HEK293 (cell line): ENCODE measurements at regions not wholly inside any gene's neighbourhood (a gene's known extent, or its start where the extent isn't known, plus 50 kb on each side); places are given as distances from the start of the nearest gene placed in this dataset.

Experiments
- CTCF ChIA-PET: fragments of 350-600 bp; formaldehyde crosslinking; extraction: SDS; loops from one replicate; lab custom pipeline; 2021; ENCODE audit warnings: antibody characterized with exemption; lab: Yijun Ruan, JAX
- POLR2A ChIA-PET: fragments of 300-600 bp; formaldehyde crosslinking; extraction: SDS; loops from one replicate; lab custom pipeline; 2020; ENCODE audit warnings: antibody characterized with exemption, inconsistent platforms; lab: Yijun Ruan, JAX
- H3K27ac ChIP-seq: fragments of 200-500 bp; sonication (Bioruptor generic); 2 replicates; pipeline ENCODE4 v1.5.1; 2014; ENCODE audit warnings: low read depth, low read length, control low read depth, inconsistent platforms; ENCODE audit errors: extremely low read depth
- H3K36me3 ChIP-seq, 2 experiments: fragments of 200-500 bp in 1 of 2; sonication (Bioruptor generic) in 1 of 2; 1 replicate in 1 of 2; 2 replicates in 1 of 2; pipeline ENCODE4 v1.5.1; 2014 to 2017; ENCODE audit warnings: inconsistent platforms in 2 of 2, low read length in 2 of 2; ENCODE audit not compliant: control insufficient read depth in 2 of 2, insufficient read depth in 1 of 2
- H3K4me1 ChIP-seq: fragments of 200-500 bp; sonication (Bioruptor generic); 2 replicates; pipeline ENCODE4 v1.5.1; 2014; ENCODE audit warnings: mild to moderate bottlenecking, low read length, inconsistent platforms; ENCODE audit not compliant: control insufficient read depth, insufficient read depth
- H3K4me3 ChIP-seq: 2 replicates; pipeline ENCODE4 v1.5.1; 2011; ENCODE audit warnings: low read depth, mild to moderate bottlenecking, control low read depth, low read length, moderate library complexity
- H3K9me3 ChIP-seq: fragments of 200-500 bp; sonication (Bioruptor generic); 2 replicates; pipeline ENCODE4 v1.5.1; 2014; ENCODE audit warnings: low read depth, low read length, inconsistent platforms; ENCODE audit not compliant: control insufficient read depth, insufficient read depth
- GFI1B ChIP-seq: fragments of 450-650 bp; formaldehyde crosslinking; IDR thresholded peaks from 2 replicates; pipeline ENCODE4 v1.5.1; 2016; ENCODE audit warnings: missing biosample characterization, missing genetic modification characterization
- OSR2 ChIP-seq: fragments of 450-650 bp; formaldehyde crosslinking; IDR thresholded peaks from 2 replicates; pipeline ENCODE4 v1.5.1; 2016; ENCODE audit warnings: missing biosample characterization, missing genetic modification characterization
- ZNF239 ChIP-seq: fragments of 450-650 bp; formaldehyde crosslinking; IDR thresholded peaks from 2 replicates; pipeline ENCODE4 v1.5.1; 2016; ENCODE audit warnings: missing biosample characterization, missing genetic modification characterization
- ZNF266 ChIP-seq: fragments of 450-650 bp; formaldehyde crosslinking; IDR thresholded peaks from 2 replicates; pipeline ENCODE4 v1.5.1; 2016; ENCODE audit warnings: missing biosample characterization, missing genetic modification characterization, low read depth
- ZNF521 ChIP-seq: fragments of 450-650 bp; formaldehyde crosslinking; IDR thresholded peaks from 2 replicates; pipeline ENCODE4 v1.5.1; 2017; ENCODE audit warnings: missing biosample characterization, mild to moderate bottlenecking, missing genetic modification characterization
- ZNF654 ChIP-seq: fragments of 450-650 bp; formaldehyde crosslinking; IDR thresholded peaks from 2 replicates; pipeline ENCODE4 v1.5.1; 2016; ENCODE audit warnings: low read depth, missing biosample characterization, missing genetic modification characterization
- TF ChIP-seq, protein P1 (sequence below): fragments of 450-650 bp; IDR thresholded peaks from 2 replicates; pipeline ENCODE4 v1.5.1; 2018; ENCODE audit warnings: missing biosample characterization, mild to moderate bottlenecking, missing genetic modification characterization
- TF ChIP-seq, protein P2 (sequence below): fragments of 450-650 bp; formaldehyde crosslinking; conservative IDR thresholded peaks from 2 replicates; pipeline ENCODE4 v1.5.1; 2016; ENCODE audit warnings: low read depth, missing biosample characterization, missing genetic modification characterization
- TF ChIP-seq, protein P3 (sequence below): fragments of 450-650 bp; formaldehyde crosslinking; IDR thresholded peaks from 2 replicates; pipeline ENCODE4 v1.5.1; 2017; ENCODE audit warnings: missing biosample characterization, mild to moderate bottlenecking, missing genetic modification characterization, moderate library complexity
- TF ChIP-seq, protein P4 (sequence below): fragments of 450-650 bp; formaldehyde crosslinking; IDR thresholded peaks from 2 replicates; pipeline ENCODE4 v1.5.1; 2016; ENCODE audit warnings: missing biosample characterization, missing genetic modification characterization
- TF ChIP-seq, protein P5 (sequence below): fragments of 450-650 bp; formaldehyde crosslinking; IDR thresholded peaks from 2 replicates; pipeline ENCODE4 v1.5.1; 2016; ENCODE audit warnings: missing biosample characterization, missing genetic modification characterization

DNA sequence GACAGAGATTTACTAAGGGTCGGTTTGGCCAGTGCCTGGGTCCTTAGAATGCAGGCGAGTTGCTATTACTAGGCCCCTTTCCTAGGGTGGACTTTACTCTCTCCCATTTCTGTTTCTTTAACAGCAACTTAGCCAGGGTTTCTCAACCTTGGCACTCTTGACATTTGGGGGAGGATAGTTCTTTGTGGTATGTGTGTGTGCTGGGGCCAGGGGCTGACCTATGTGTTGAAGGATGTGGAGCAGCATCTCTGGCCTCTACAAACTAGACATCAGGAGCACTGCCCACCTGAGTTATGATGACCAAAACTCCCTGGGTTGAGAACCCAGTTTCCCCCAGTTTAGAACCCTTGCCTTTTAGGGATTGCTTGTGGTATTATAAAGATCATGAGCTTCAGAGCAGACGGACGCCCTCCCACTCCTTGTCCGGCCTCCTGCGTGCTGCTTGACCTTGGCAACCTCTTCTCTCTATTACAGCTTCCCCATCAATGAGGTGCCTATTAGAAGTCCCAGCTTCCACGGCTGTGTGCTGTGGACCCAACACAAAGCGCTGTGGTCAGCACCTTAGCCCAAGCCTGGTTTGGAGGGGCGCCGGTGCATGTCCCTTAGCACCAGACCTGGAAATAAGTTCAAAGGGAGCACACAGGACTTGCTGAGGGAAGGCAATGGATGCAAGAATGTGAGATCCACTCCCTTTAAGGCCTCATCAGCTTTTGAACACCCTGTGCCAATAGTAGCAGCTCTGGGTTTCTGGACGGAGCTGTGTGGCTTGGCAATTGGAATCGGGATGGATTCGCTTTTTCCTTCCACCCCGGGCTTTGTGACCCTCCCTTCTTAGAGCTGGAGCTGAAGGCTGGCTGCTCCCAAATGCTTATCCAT lies 239.2 kb upstream of the MAF start:
- TF ChIP-seq ZNF266 (no peak), OSR2 (tag by site-specific recombination) (no peak), ZNF654 (no peak), ZNF239 (tag by site-specific recombination) (no peak)
- TF ChIP-seq, protein P1, sequence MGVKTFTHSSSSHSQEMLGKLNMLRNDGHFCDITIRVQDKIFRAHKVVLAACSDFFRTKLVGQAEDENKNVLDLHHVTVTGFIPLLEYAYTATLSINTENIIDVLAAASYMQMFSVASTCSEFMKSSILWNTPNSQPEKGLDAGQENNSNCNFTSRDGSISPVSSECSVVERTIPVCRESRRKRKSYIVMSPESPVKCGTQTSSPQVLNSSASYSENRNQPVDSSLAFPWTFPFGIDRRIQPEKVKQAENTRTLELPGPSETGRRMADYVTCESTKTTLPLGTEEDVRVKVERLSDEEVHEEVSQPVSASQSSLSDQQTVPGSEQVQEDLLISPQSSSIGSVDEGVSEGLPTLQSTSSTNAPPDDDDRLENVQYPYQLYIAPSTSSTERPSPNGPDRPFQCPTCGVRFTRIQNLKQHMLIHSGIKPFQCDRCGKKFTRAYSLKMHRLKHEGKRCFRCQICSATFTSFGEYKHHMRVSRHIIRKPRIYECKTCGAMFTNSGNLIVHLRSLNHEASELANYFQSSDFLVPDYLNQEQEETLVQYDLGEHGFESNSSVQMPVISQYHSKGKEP (tag by site-specific recombination): no peak
- TF ChIP-seq, protein P2, sequence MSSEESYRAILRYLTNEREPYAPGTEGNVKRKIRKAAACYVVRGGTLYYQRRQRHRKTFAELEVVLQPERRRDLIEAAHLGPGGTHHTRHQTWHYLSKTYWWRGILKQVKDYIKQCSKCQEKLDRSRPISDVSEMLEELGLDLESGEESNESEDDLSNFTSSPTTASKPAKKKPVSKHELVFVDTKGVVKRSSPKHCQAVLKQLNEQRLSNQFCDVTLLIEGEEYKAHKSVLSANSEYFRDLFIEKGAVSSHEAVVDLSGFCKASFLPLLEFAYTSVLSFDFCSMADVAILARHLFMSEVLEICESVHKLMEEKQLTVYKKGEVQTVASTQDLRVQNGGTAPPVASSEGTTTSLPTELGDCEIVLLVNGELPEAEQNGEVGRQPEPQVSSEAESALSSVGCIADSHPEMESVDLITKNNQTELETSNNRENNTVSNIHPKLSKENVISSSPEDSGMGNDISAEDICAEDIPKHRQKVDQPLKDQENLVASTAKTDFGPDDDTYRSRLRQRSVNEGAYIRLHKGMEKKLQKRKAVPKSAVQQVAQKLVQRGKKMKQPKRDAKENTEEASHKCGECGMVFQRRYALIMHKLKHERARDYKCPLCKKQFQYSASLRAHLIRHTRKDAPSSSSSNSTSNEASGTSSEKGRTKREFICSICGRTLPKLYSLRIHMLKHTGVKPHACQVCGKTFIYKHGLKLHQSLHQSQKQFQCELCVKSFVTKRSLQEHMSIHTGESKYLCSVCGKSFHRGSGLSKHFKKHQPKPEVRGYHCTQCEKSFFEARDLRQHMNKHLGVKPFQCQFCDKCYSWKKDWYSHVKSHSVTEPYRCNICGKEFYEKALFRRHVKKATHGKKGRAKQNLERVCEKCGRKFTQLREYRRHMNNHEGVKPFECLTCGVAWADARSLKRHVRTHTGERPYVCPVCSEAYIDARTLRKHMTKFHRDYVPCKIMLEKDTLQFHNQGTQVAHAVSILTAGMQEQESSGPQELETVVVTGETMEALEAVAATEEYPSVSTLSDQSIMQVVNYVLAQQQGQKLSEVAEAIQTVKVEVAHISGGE (tag by site-specific recombination): no peak
- TF ChIP-seq, protein P3, sequence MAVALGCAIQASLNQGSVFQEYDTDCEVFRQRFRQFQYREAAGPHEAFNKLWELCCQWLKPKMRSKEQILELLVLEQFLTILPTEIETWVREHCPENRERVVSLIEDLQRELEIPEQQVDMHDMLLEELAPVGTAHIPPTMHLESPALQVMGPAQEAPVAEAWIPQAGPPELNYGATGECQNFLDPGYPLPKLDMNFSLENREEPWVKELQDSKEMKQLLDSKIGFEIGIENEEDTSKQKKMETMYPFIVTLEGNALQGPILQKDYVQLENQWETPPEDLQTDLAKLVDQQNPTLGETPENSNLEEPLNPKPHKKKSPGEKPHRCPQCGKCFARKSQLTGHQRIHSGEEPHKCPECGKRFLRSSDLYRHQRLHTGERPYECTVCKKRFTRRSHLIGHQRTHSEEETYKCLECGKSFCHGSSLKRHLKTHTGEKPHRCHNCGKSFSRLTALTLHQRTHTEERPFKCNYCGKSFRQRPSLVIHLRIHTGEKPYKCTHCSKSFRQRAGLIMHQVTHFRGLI: no peak
- TF ChIP-seq, protein P4, sequence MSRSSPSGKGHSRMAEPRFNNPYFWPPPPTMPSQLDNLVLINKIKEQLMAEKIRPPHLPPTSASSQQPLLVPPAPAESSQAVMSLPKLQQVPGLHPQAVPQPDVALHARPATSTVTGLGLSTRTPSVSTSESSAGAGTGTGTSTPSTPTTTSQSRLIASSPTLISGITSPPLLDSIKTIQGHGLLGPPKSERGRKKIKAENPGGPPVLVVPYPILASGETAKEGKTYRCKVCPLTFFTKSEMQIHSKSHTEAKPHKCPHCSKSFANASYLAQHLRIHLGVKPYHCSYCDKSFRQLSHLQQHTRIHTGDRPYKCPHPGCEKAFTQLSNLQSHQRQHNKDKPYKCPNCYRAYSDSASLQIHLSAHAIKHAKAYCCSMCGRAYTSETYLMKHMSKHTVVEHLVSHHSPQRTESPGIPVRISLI (tag by site-specific recombination): no peak
- TF ChIP-seq, all 188 proteins: peak for 0
- POLR2A ChIA-PET: no interaction called here
- Histone ChIP-seq H3K9me3 (no peaks in the 10 kb centered on the region), H3K4me1 (no peaks in the 10 kb centered on the region), H3K36me3 (no peaks in the 10 kb centered on the region), H3K27ac (no peak overlapping the region), H3K4me3 (no peak overlapping the region)
- CTCF ChIA-PET: no interaction called here

DNA sequence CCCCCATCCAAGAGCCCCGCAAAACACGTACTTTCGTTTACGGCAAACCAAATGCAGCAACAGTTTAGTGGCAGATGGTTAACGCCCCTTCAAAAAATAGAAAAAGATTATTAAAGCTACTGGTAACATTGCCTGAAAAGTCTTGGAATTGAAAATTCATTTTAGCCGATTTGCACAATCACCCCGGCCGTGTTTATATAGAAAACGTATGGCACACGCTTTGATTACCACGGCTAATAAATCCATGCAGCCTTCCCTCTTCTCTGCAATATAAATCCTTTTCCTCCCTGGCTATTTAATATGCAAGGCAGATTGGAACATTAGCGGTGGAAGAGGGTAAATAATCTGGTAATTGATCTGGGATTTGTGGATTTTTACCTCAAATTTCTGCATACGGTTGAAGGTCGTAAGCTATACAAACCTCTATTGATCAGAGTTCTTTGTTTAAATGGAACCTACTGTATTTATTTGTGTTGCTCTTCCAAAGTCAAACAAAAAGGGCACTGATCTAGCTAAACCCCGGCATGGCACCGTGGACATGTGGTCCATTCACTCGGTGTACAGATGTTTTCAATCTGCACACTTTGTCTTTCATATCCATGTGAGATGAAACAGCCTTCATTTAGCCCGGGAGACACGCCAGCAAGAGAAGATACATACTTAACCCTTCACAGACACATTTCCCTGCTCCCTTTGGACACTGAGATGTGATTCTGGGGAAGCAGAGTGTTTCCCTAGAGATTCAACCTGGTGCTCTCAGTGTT lies 238.1 kb upstream of the MAF start:
- ChIA-PET CTCF (no interaction called here), POLR2A (no interaction called here)
- Histone ChIP-seq H3K27ac (no peak overlapping the region), H3K36me3 (no peaks in the 10 kb centered on the region), H3K4me3 (no peak overlapping the region), H3K9me3 (no peaks in the 10 kb centered on the region), H3K4me1 (no peaks in the 10 kb centered on the region)
- TF ChIP-seq ZNF521 (tag by site-specific recombination) (no peak), GFI1B (no peak)
- TF ChIP-seq, protein P5, sequence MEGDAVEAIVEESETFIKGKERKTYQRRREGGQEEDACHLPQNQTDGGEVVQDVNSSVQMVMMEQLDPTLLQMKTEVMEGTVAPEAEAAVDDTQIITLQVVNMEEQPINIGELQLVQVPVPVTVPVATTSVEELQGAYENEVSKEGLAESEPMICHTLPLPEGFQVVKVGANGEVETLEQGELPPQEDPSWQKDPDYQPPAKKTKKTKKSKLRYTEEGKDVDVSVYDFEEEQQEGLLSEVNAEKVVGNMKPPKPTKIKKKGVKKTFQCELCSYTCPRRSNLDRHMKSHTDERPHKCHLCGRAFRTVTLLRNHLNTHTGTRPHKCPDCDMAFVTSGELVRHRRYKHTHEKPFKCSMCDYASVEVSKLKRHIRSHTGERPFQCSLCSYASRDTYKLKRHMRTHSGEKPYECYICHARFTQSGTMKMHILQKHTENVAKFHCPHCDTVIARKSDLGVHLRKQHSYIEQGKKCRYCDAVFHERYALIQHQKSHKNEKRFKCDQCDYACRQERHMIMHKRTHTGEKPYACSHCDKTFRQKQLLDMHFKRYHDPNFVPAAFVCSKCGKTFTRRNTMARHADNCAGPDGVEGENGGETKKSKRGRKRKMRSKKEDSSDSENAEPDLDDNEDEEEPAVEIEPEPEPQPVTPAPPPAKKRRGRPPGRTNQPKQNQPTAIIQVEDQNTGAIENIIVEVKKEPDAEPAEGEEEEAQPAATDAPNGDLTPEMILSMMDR (tag by site-specific recombination): no peak
